Stimulated activated naive CD8-positive, alpha-beta T cell treated with anti-CD3 and anti-CD28 coated beads, Interleukin-15, amount 100 ng/mL, for 72 hours (primary cell): ENCODE measurements at regions not wholly inside any gene's neighbourhood (a gene's known extent, or its start where the extent isn't known, plus 50 kb on each side); places are given as distances from the start of the nearest gene placed in this dataset.
"Not testable (repeated sequence)": the region's sequence is repeated elsewhere in the genome, so short reads cannot be mapped to it uniquely, and the experiment has no call there.

ENCODE experiments used
- ATAC-seq: fragments of 150-1000 bp; cut with Tn5 transposase; 2 replicates; pipeline ENCODE4 v1.10.0; 2021; ENCODE audit warnings: mild to moderate bottlenecking, moderate library complexity
- DNase-seq, 2 donors: peaks; one replicate each; pipeline ENCODE4 v3.0.0; 2021 to 2022
- H3K27ac Mint-ChIP-seq, 2 donors: one replicate each; pipeline ENCODE4 v1.8.0; 2022; ENCODE audit warnings: mild to moderate bottlenecking in 2 of 2, mixed read lengths in 2 of 2, moderate library complexity in 2 of 2
- H3K27me3 Mint-ChIP-seq: one replicate; pipeline ENCODE4 v1.8.0; 2022; ENCODE audit warnings: mixed read lengths
- H3K4me1 Mint-ChIP-seq: one replicate; pipeline ENCODE4 v1.8.0; 2022; ENCODE audit warnings: mild to moderate bottlenecking, mixed read lengths
- H3K4me3 Mint-ChIP-seq, 2 donors: one replicate each; pipeline ENCODE4 v1.8.0; 2022; ENCODE audit warnings: mild to moderate bottlenecking in 2 of 2, mixed read lengths in 2 of 2, moderate library complexity in 1 of 2
- H3K9me3 Mint-ChIP-seq, 2 donors: one replicate each; pipeline ENCODE4 v1.8.0; 2022; ENCODE audit warnings: mixed read lengths in 2 of 2

- no peak for DNase-seq
- Mint-ChIP-seq H3K27ac (no peak overlapping the region), H3K27me3 (no peaks in the 10 kb centered on the region), H3K4me3 (no peak overlapping the region), H3K4me1 (no peaks in the 10 kb centered on the region), H3K9me3 (peaks cover 17 to 54% of the 10 kb centered on the region in 2 donors)
- ATAC-seq = no peak
Measured at GRCh38 chrX:55981603-55982002, 250.6 kb upstream of the KLF8 start.

- Mint-ChIP-seq H3K9me3 (peaks cover 17 to 19% of the 10 kb centered on the region in 2 donors), H3K4me1 (no peaks in the 10 kb centered on the region), H3K27me3 (no peaks in the 10 kb centered on the region), H3K27ac (no peak overlapping the region), H3K4me3 (no peak overlapping the region)
- DNase-seq (no peak), ATAC-seq (no peak)
Measured at GRCh38 chrX:55996649-55997048, 235.5 kb upstream of the KLF8 start.

- Mint-ChIP-seq H3K4me1 (no peaks in the 10 kb centered on the region), H3K9me3 (peaks cover 7 to 9% of the 10 kb centered on the region in 2 donors), H3K27ac (no peak overlapping the region), H3K27me3 (no peaks in the 10 kb centered on the region), H3K4me3 (no peak overlapping the region)
- DNase-seq (no peak), ATAC-seq (no peak)
Measured at GRCh38 chrX:56000174-56000573, 232.0 kb upstream of the KLF8 start.

- Mint-ChIP-seq H3K27ac (no peak overlapping the region), H3K9me3 (peaks cover 5 to 12% of the 10 kb centered on the region in 2 donors), H3K27me3 (no peaks in the 10 kb centered on the region), H3K4me1 (no peaks in the 10 kb centered on the region), H3K4me3 (no peak overlapping the region)
- no peak for DNase-seq
- no peak for ATAC-seq
Measured at GRCh38 chrX:56000729-56001128, 231.4 kb upstream of the KLF8 start.

GRCh38 chrX:56025872-56026571 is 206.1 kb upstream of the KLF8 start:
- Mint-ChIP-seq H3K4me1 (no peaks in the 10 kb centered on the region), H3K4me3 (no peak overlapping the region), H3K9me3 (peaks cover 0 to 17% of the 10 kb centered on the region in 2 donors), H3K27me3 (no peaks in the 10 kb centered on the region), H3K27ac (no peak overlapping the region)
- ATAC-seq = no peak
- DNase-seq = no peak

- H3K9me3 Mint-ChIP-seq = peaks cover 0 to 18% of the 10 kb centered on the region in 2 donors
- H3K27ac Mint-ChIP-seq = no peak overlapping the region
- no peak for DNase-seq
- no peaks in the 10 kb centered on the region for H3K4me1 Mint-ChIP-seq
- H3K27me3 Mint-ChIP-seq = no peaks in the 10 kb centered on the region
- ATAC-seq = no peak
- H3K4me3 Mint-ChIP-seq = no peak overlapping the region
Measured at GRCh38 chrX:56026815-56027214, 205.3 kb upstream of the KLF8 start.

GRCh38 chrX:56029188-56029587 is 203.0 kb upstream of the KLF8 start:
- H3K4me1 Mint-ChIP-seq = no peaks in the 10 kb centered on the region
- H3K27ac Mint-ChIP-seq = no peak overlapping the region
- ATAC-seq (no peak), DNase-seq (no peak)
- H3K27me3 Mint-ChIP-seq = no peaks in the 10 kb centered on the region
- peaks cover 0 to 18% of the 10 kb centered on the region in 2 donors for H3K9me3 Mint-ChIP-seq
- no peak overlapping the region for H3K4me3 Mint-ChIP-seq

- Mint-ChIP-seq H3K9me3 (peaks cover 0 to 18% of the 10 kb centered on the region in 2 donors), H3K4me3 (no peak overlapping the region), H3K4me1 (no peaks in the 10 kb centered on the region), H3K27ac (no peak overlapping the region), H3K27me3 (no peaks in the 10 kb centered on the region)
- ATAC-seq = no peak
- no peak for DNase-seq
Measured at GRCh38 chrX:56029691-56030090, 202.5 kb upstream of the KLF8 start.

- no peak for ATAC-seq
- no peaks in the 10 kb centered on the region for H3K27me3 Mint-ChIP-seq
- H3K4me1 Mint-ChIP-seq = no peaks in the 10 kb centered on the region
- no peak overlapping the region for H3K4me3 Mint-ChIP-seq
- peaks cover 0 to 18% of the 10 kb centered on the region in 2 donors for H3K9me3 Mint-ChIP-seq
- H3K27ac Mint-ChIP-seq = no peak overlapping the region
- DNase-seq = no peak
Measured at GRCh38 chrX:56031409-56031808, 200.7 kb upstream of the KLF8 start.

- H3K4me1 Mint-ChIP-seq = no peaks in the 10 kb centered on the region
- H3K27me3 Mint-ChIP-seq = no peaks in the 10 kb centered on the region
- H3K4me3 Mint-ChIP-seq = no peak overlapping the region
- DNase-seq (no peak), ATAC-seq (no peak)
- H3K27ac Mint-ChIP-seq = no peak overlapping the region
- peaks cover 3 to 18% of the 10 kb centered on the region in 2 donors for H3K9me3 Mint-ChIP-seq
Measured at GRCh38 chrX:56033495-56034180, 198.5 kb upstream of the KLF8 start.

GRCh38 chrX:56052673-56053330 is 179.4 kb upstream of the KLF8 start:
- not testable (repeated sequence) for H3K4me3 Mint-ChIP-seq, ATAC-seq, H3K4me1 Mint-ChIP-seq, H3K27me3 Mint-ChIP-seq, DNase-seq, H3K27ac Mint-ChIP-seq
- H3K9me3 Mint-ChIP-seq = peaks cover 22 to 33% of the 10 kb centered on the region in 2 donors

GRCh38 chrX:56057325-56057724 is 174.8 kb upstream of the KLF8 start:
- ATAC-seq = no peak
- Mint-ChIP-seq H3K4me3 (no peak overlapping the region), H3K27ac (no peak overlapping the region), H3K9me3 (peaks cover 32 to 49% of the 10 kb centered on the region in 2 donors), H3K27me3 (no peaks in the 10 kb centered on the region), H3K4me1 (no peaks in the 10 kb centered on the region)
- no peak for DNase-seq

GRCh38 chrX:56066016-56066415 is 166.1 kb upstream of the KLF8 start:
- Mint-ChIP-seq H3K4me3 (no peak overlapping the region), H3K27ac (no peak overlapping the region), H3K9me3 (peaks cover 5 to 34% of the 10 kb centered on the region in 2 donors), H3K27me3 (no peaks in the 10 kb centered on the region), H3K4me1 (peaks cover 5% of the 10 kb centered on the region)
- ATAC-seq (no peak), DNase-seq (no peak)

GRCh38 chrX:56068274-56068758 is 163.8 kb upstream of the KLF8 start:
- peaks cover 5% of the 10 kb centered on the region for H3K4me1 Mint-ChIP-seq
- DNase-seq (no peak), ATAC-seq (no peak)
- peaks cover 0 to 11% of the 10 kb centered on the region in 2 donors for H3K9me3 Mint-ChIP-seq
- H3K27me3 Mint-ChIP-seq = no peaks in the 10 kb centered on the region
- peak overlapping the region in 1 of 2 donors; percentile 82 for H3K27ac Mint-ChIP-seq
- H3K4me3 Mint-ChIP-seq = no peak overlapping the region

GRCh38 chrX:56069299-56069931 is 162.7 kb upstream of the KLF8 start:
- Mint-ChIP-seq H3K4me3 (no peak overlapping the region), H3K27me3 (no peaks in the 10 kb centered on the region), H3K4me1 (peaks cover 5% of the 10 kb centered on the region), H3K27ac (no peak overlapping the region), H3K9me3 (peaks cover 0 to 11% of the 10 kb centered on the region in 2 donors)
- no peak for DNase-seq
- no peak for ATAC-seq
